H1 (cell line): ENCODE measurements at regions not wholly inside any gene's neighbourhood (a gene's known extent, or its start where the extent isn't known, plus 50 kb on each side); places are given as distances from the start of the nearest gene placed in this dataset.

ENCODE experiments used
- CTCF ChIA-PET: fragments of 300-600 bp; sonication (Branson Sonifier 250); formaldehyde crosslinking; loops from one replicate; lab custom pipeline; 2021; ENCODE audit not compliant: partially characterized antibody; lab: Charles Lee
- POLR2A ChIA-PET: fragments of 300-600 bp; sonication (Branson Sonifier 250); formaldehyde crosslinking; loops from one replicate; lab custom pipeline; 2021; ENCODE audit warnings: inconsistent platforms; ENCODE audit not compliant: partially characterized antibody; lab: Charles Lee
- DNase-seq, 2 experiments: peaks; one replicate each; pipeline versions ENCODE4 v3.0.0 to v3.0.0-alpha.2; 2010 to 2022; ENCODE audit warnings: low spot score in 2 of 2, low read depth in 1 of 2, mixed read lengths in 1 of 2
- FAIRE-seq: peaks from 2 replicates; lab custom pipeline; 2011; peaks lifted over from hg19 to GRCh38; lab: Jason Lieb, UNC
- H2AFZ ChIP-seq: 2 replicates; pipeline ENCODE4 v1.8.1; 2012; ENCODE audit warnings: low read length, inconsistent platforms
- H2AK5ac ChIP-seq: 2 replicates; pipeline ENCODE4 v1.6.1; 2013; ENCODE audit warnings: low read depth, low read length
- H2BK120ac ChIP-seq: replicated peaks from 2 replicates; pipeline ENCODE3; 2013; ENCODE audit warnings: low read depth, low read length, inconsistent platforms
- H2BK12ac ChIP-seq: 2 replicates; pipeline ENCODE4 v1.6.1; 2013; ENCODE audit warnings: low read depth, low read length
- H2BK15ac ChIP-seq: 2 replicates; pipeline ENCODE4 v1.6.1; 2013; ENCODE audit warnings: low read length
- H2BK20ac ChIP-seq: 2 replicates; pipeline ENCODE4 v1.6.1; 2013; ENCODE audit warnings: low read length
- H2BK5ac ChIP-seq: 2 replicates; pipeline ENCODE4 v1.6.1; 2013; ENCODE audit warnings: low read depth, low read length
- H3K14ac ChIP-seq: 2 replicates; pipeline ENCODE4 v1.6.1; 2013; ENCODE audit warnings: inconsistent platforms; ENCODE audit not compliant: insufficient read length
- H3K18ac ChIP-seq: 2 replicates; pipeline ENCODE4 v1.6.1; 2013; ENCODE audit warnings: low read length; ENCODE audit errors: extremely low read depth
- H3K23ac ChIP-seq: 2 replicates; pipeline ENCODE4 v1.6.1; 2013; ENCODE audit warnings: inconsistent platforms; ENCODE audit not compliant: insufficient read length
- H3K23me2 ChIP-seq: 2 replicates; pipeline ENCODE4 v1.6.1; 2013; ENCODE audit warnings: low read depth, low read length
- H3K27ac ChIP-seq: 2 replicates; pipeline ENCODE4 v1.6.1; 2011; ENCODE audit warnings: low read depth, low read length, inconsistent platforms
- H3K27me3 ChIP-seq, 4 experiments: replicated peaks in 1 of 4; 1 replicate in 1 of 4; 2 replicates in 3 of 4; pipeline versions ENCODE4 v1.6.1 to v1.8.1; 2011 to 2013; ENCODE audit warnings: low read length in 3 of 4, mild to moderate bottlenecking in 3 of 4, inconsistent platforms in 2 of 4, mixed read lengths in 2 of 4, moderate library complexity in 1 of 4; ENCODE audit not compliant: control insufficient read depth in 3 of 4, insufficient read depth in 3 of 4; ENCODE audit errors: extremely low read depth in 1 of 4
- H3K36me3 ChIP-seq, 4 experiments: 2 replicates each; pipeline versions ENCODE4 v1.6.1 to v1.8.1; 2011 to 2013; ENCODE audit warnings: mild to moderate bottlenecking in 4 of 4, low read length in 3 of 4, moderate library complexity in 2 of 4, control low read depth in 1 of 4, inconsistent platforms in 1 of 4; ENCODE audit not compliant: insufficient read depth in 4 of 4, control insufficient read depth in 2 of 4
- H3K4ac ChIP-seq: replicated peaks from 2 replicates; pipeline ENCODE3; 2013; ENCODE audit warnings: low read length, low read depth, mixed read lengths, inconsistent platforms; ENCODE audit not compliant: insufficient read length
- H3K4me1 ChIP-seq, 4 experiments: replicated peaks in 1 of 4; 1 replicate in 1 of 4; 2 replicates in 3 of 4; pipeline versions ENCODE4 v1.6.1 to v1.8.1; 2011 to 2013; ENCODE audit warnings: low read length in 3 of 4, inconsistent platforms in 2 of 4, mixed read lengths in 1 of 4; ENCODE audit not compliant: insufficient read depth in 4 of 4, control insufficient read depth in 3 of 4
- H3K4me2 ChIP-seq, 2 experiments: 2 replicates each; pipeline versions ENCODE4 v1.6.1 to v1.8.1; 2011 to 2013; ENCODE audit warnings: low read depth in 2 of 2, low read length in 2 of 2, control low read depth in 1 of 2, inconsistent platforms in 1 of 2, mild to moderate bottlenecking in 1 of 2; ENCODE audit not compliant: insufficient read depth in 1 of 2
- H3K4me3 ChIP-seq, 4 experiments: fragments of 200-600, 300-600 bp in 1 of 4; sonication (generic), shearing (Covaris generic), sonication (Bioruptor Twin) in 1 of 4; 2 replicates each; pipeline versions ENCODE4 v1.5.1 to v1.8.1; 2011 to 2016; ENCODE audit warnings: low read length in 4 of 4, low read depth in 3 of 4, control low read depth in 2 of 4, inconsistent platforms in 2 of 4, mild to moderate bottlenecking in 2 of 4, mixed read lengths in 1 of 4, moderate library complexity in 1 of 4; ENCODE audit not compliant: insufficient read depth in 2 of 4; ENCODE audit errors: extremely low read depth in 1 of 4
- H3K56ac ChIP-seq: replicated peaks from 2 replicates; pipeline ENCODE3; 2013; ENCODE audit warnings: low read depth, mild to moderate bottlenecking, mixed read lengths, low read length, inconsistent platforms; ENCODE audit not compliant: insufficient read length
- H3K79me1 ChIP-seq: 2 replicates; pipeline ENCODE4 v1.6.1; 2013; ENCODE audit warnings: low read depth, low read length, control low read depth
- H3K79me2 ChIP-seq, 2 experiments: 2 replicates each; pipeline versions ENCODE4 v1.6.1 to v1.8.1; 2012 to 2013; ENCODE audit warnings: low read length in 2 of 2, mild to moderate bottlenecking in 2 of 2, inconsistent platforms in 1 of 2; ENCODE audit not compliant: insufficient read depth in 2 of 2, control insufficient read depth in 1 of 2
- H3K9ac ChIP-seq, 4 experiments: replicated peaks in 1 of 4; 1 replicate in 1 of 4; 2 replicates in 3 of 4; pipeline versions ENCODE4 v1.6.1 to v1.8.1; 2011 to 2013; ENCODE audit warnings: low read depth in 3 of 4, low read length in 3 of 4, control low read depth in 2 of 4, mild to moderate bottlenecking in 2 of 4, moderate library complexity in 2 of 4, inconsistent platforms in 1 of 4; ENCODE audit errors: extremely low read depth in 1 of 4
- H3K9me3 ChIP-seq, 2 experiments: 2 replicates each; pipeline versions ENCODE4 v1.6.1 to v1.8.1; 2012 to 2013; ENCODE audit warnings: mild to moderate bottlenecking in 2 of 2, moderate library complexity in 2 of 2, control low read depth in 1 of 2, inconsistent platforms in 1 of 2, low read depth in 1 of 2, low read length in 1 of 2, mixed read lengths in 1 of 2; ENCODE audit not compliant: insufficient read depth in 2 of 2
- H4K20me1 ChIP-seq, 2 experiments: replicated peaks in 1 of 2; 2 replicates each; pipeline versions ENCODE3 to v1.8.1; 2011 to 2013; ENCODE audit warnings: inconsistent platforms in 2 of 2, low read length in 2 of 2, mild to moderate bottlenecking in 1 of 2; ENCODE audit not compliant: insufficient read depth in 2 of 2, control insufficient read depth in 1 of 2
- H4K5ac ChIP-seq: 2 replicates; pipeline ENCODE4 v1.6.1; 2013; ENCODE audit warnings: low read length, low read depth, mixed read lengths, inconsistent platforms; ENCODE audit not compliant: insufficient read length
- H4K8ac ChIP-seq: 2 replicates; pipeline ENCODE4 v1.8.0; 2013; ENCODE audit warnings: mild to moderate bottlenecking, moderate library complexity, low read length, inconsistent platforms; ENCODE audit not compliant: insufficient read depth; ENCODE audit errors: extremely low read depth
- H4K91ac ChIP-seq: replicated peaks from 2 replicates; pipeline ENCODE3; 2013; ENCODE audit warnings: low read length, mixed read lengths, inconsistent platforms; ENCODE audit not compliant: insufficient read length
- CHD1 ChIP-seq: IDR thresholded peaks from 2 replicates; pipeline ENCODE4 v1.6.1; 2012; ENCODE audit warnings: low read depth, low read length, improper control_type of control experiment
- EGR1 ChIP-seq: IDR thresholded peaks from 2 replicates; pipeline ENCODE4 v1.6.1; 2011; ENCODE audit warnings: low read depth, low read length, borderline replicate concordance
- FOSL1 ChIP-seq: IDR thresholded peaks from 2 replicates; pipeline ENCODE4 v1.6.1; 2011; ENCODE audit warnings: mild to moderate bottlenecking, low read depth, low read length, moderate library complexity; ENCODE audit not compliant: insufficient read depth
- MAFK ChIP-seq: IDR thresholded peaks from 2 replicates; pipeline ENCODE4 v1.6.1; 2012; ENCODE audit warnings: low read depth, mild to moderate bottlenecking, improper control_type of control experiment, low read length
- NRF1 ChIP-seq: IDR thresholded peaks from 2 replicates; pipeline ENCODE4 v1.6.1; 2011; ENCODE audit warnings: mild to moderate bottlenecking, low read depth, low read length, improper control_type of control experiment
- SIRT6 ChIP-seq: IDR thresholded peaks from one replicate; pipeline ENCODE4 v1.7.1; 2012; ENCODE audit warnings: low read length, inconsistent platforms
- SRF ChIP-seq: IDR thresholded peaks from 2 replicates; pipeline ENCODE4 v1.6.1; 2011; ENCODE audit warnings: mild to moderate bottlenecking, low read depth, low read length, moderate library complexity
- TAF1 ChIP-seq: IDR thresholded peaks from 2 replicates; pipeline ENCODE4 v1.6.1; 2011; ENCODE audit warnings: mild to moderate bottlenecking, low read depth, low read length
- TBP ChIP-seq: IDR thresholded peaks from 2 replicates; pipeline ENCODE4 v1.6.1; 2011; ENCODE audit warnings: low read depth, low read length, improper control_type of control experiment
- TEAD4 ChIP-seq: IDR thresholded peaks from 2 replicates; pipeline ENCODE4 v1.6.1; 2012; ENCODE audit warnings: low read depth, low read length, inconsistent platforms, mixed read lengths
- YY1 ChIP-seq: IDR thresholded peaks from 2 replicates; pipeline ENCODE4 v1.6.1; 2011; ENCODE audit warnings: low read depth, mild to moderate bottlenecking, low read length
- WGBS, 2 experiments: shearing (Covaris generic) in 1 of 2; methylation state at CpG; one replicate each; pipeline versions ENCODE4 v1.1.6 to v1.1.7; 2013 to 2015; ENCODE audit warnings: low lambda C conversion rate in 2 of 2, mixed read lengths in 2 of 2, inconsistent platforms in 1 of 2, low coverage in 1 of 2, missing lambda C conversion rate in 1 of 2; ENCODE audit not compliant: insufficient replicate concordance in 2 of 2, insufficient coverage in 1 of 2, insufficient read length in 1 of 2; ENCODE audit errors: extremely low coverage in 1 of 2, missing lambda C conversion rate in 1 of 2; 5-methylcytosine and 5-hydroxymethylcytosine counted together
- TF ChIP-seq, protein P1 (sequence below): IDR thresholded peaks from 2 replicates; pipeline ENCODE4 v1.6.1; 2012; ENCODE audit warnings: low read length, inconsistent platforms

DNA sequence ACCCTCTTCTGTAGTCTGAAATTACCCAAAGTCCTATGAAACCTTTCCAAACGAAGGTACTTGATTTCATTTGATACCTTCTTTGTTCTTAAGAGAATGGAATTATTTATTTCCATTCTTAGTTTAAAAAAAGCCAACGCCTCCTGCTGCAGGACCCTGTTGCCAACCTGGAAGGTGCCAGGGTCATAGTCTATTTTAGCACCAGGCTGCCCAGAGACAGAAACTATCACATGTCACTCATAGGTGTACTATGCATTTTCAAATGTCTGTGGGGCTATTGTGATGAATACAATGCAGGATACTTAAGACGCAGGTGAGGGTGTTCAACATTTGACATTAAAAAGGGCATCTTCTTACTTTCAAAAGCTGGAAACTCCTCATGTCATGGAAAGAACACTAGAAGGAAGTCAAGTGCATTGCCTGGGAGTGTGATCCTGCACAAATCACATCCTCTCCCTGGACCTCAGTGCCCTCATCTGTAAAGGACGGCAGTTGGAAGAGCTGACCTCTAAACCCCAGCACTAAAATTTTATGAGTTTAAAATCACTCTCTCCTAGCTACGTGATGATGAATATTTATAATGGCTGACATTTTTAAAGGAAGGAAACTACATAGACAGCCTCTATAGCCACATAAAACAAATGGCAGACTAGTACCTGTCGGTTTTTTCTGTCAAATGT, 107.3 kb upstream of the SYT6 start:
- no peak overlapping the region for H4K8ac ChIP-seq
- no peak overlapping the region for H4K5ac ChIP-seq
- no peaks in the 10 kb centered on the region; a peak in 1 of 7 replicates for H3K4me1 ChIP-seq
- H3K4me2 ChIP-seq = no peak overlapping the region
- H3K27ac ChIP-seq = no peak overlapping the region
- ChIA-PET POLR2A (no interaction called here), CTCF (no interaction called here)
- no peaks in the 10 kb centered on the region for H3K9me3 ChIP-seq
- H2AK5ac ChIP-seq = no peak overlapping the region
- FAIRE-seq (no peak), DNase-seq (no peak)
- H2AFZ ChIP-seq = no peak overlapping the region
- H3K79me1 ChIP-seq = no peaks in the 10 kb centered on the region
- H2BK5ac ChIP-seq = no peak overlapping the region
- no peak overlapping the region for H2BK120ac ChIP-seq
- no peaks in the 10 kb centered on the region for H3K23me2 ChIP-seq
- no peak overlapping the region for H3K56ac ChIP-seq
- H3K23ac ChIP-seq = no peak overlapping the region
- no peak overlapping the region for H3K14ac ChIP-seq
- no peak overlapping the region for H3K4me3 ChIP-seq
- no peaks in the 10 kb centered on the region for H3K36me3 ChIP-seq
- H3K4ac ChIP-seq = no peak overlapping the region
- H2BK12ac ChIP-seq = no peak overlapping the region
- no peak overlapping the region for H3K18ac ChIP-seq
- no peak overlapping the region for H4K91ac ChIP-seq
- WGBS, 2 experiments = 89% methylated on average over 6 of the region's 6 CpGs; no CpG with 5 or more reads in 1 of the 2 experiments
- H2BK20ac ChIP-seq = no peak overlapping the region
- no peak overlapping the region for H3K9ac ChIP-seq
- no peak overlapping the region for H2BK15ac ChIP-seq
- H3K79me2 ChIP-seq = no peaks in the 10 kb centered on the region
- peaks cover 0 to 3% (median 0%) of the 10 kb centered on the region in 4 experiments; a peak in 2 of 7 replicates for H3K27me3 ChIP-seq
- no peaks in the 10 kb centered on the region for H4K20me1 ChIP-seq
- no peak for TF ChIP-seq SRF
- no peak for TF ChIP-seq YY1
- TF ChIP-seq EGR1 = no peak
- no peak for TF ChIP-seq FOSL1
- TF ChIP-seq MAFK = no peak
- TF ChIP-seq NRF1 = no peak
- TF ChIP-seq CHD1 = no peak
- no peak for TF ChIP-seq TBP
- no peak for TF ChIP-seq TAF1
- no peak for TF ChIP-seq SIRT6
- TF ChIP-seq, protein P1, sequence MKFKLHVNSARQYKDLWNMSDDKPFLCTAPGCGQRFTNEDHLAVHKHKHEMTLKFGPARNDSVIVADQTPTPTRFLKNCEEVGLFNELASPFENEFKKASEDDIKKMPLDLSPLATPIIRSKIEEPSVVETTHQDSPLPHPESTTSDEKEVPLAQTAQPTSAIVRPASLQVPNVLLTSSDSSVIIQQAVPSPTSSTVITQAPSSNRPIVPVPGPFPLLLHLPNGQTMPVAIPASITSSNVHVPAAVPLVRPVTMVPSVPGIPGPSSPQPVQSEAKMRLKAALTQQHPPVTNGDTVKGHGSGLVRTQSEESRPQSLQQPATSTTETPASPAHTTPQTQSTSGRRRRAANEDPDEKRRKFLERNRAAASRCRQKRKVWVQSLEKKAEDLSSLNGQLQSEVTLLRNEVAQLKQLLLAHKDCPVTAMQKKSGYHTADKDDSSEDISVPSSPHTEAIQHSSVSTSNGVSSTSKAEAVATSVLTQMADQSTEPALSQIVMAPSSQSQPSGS = no peak
- TF ChIP-seq TEAD4 = no peak
